ENCODE measurements at regions not wholly inside any gene's neighbourhood (a gene's known extent, or its start where the extent isn't known, plus 50 kb on each side); places are given as distances from the start of the nearest gene placed in this dataset.
A peak's percentile ranks its signal among the peaks of the same experiment; 100 is the strongest.

GRCh38 chr16:65289022-65289421 is 167.2 kb upstream of the CDH11 start:
- H3K27me3 Mint-ChIP-seq (ENCODE audit: low read depth) = no peaks in the 10 kb centered on the region
- no peak for DNase-seq (ENCODE audit: low spot score)
- no peaks in the 10 kb centered on the region for H3K9me3 Mint-ChIP-seq
- no peak overlapping the region for H3K4me3 Mint-ChIP-seq
- no peak for TF ChIP-seq RORB (CRISPR knock-in tag; IDR thresholded peaks at IDR 0.05)
- TF ChIP-seq ZSCAN18 (CRISPR knock-in tag; IDR thresholded peaks at IDR 0.05) = no peak
- TF ChIP-seq IRF2 (CRISPR knock-in tag; IDR thresholded peaks at IDR 0.05; ENCODE audit: borderline replicate concordance, low read depth) = no peak
- no peaks in the 10 kb centered on the region for H3K36me3 Mint-ChIP-seq
- ATAC-seq = no peak
- CTCF ChIA-PET = no interaction called here
- H3K4me1 Mint-ChIP-seq = peaks cover 33% of the 10 kb centered on the region
- H3K27ac Mint-ChIP-seq = no peak overlapping the region
- POLR2A ChIA-PET = no interaction called here

GRCh38 chr16:65287307-65287706 is 165.4 kb upstream of the CDH11 start:
- no peaks in the 10 kb centered on the region; the same call in 1 of the 2 replicates for H3K27me3 Mint-ChIP-seq (ENCODE audit: low read depth)
- ATAC-seq = peak; percentile 55
- CTCF ChIA-PET = no interaction called here

GRCh38 chr16:65285128-65286048 is 163.5 kb upstream of the CDH11 start:
- H3K9me3 Mint-ChIP-seq = no peaks in the 10 kb centered on the region
- TF ChIP-seq JUN (CRISPR knock-in tag; IDR thresholded peaks at IDR 0.05) = no peak
- DNase-seq (ENCODE audit: low spot score) (no peak), ATAC-seq (no peak)
- H3K27ac Mint-ChIP-seq = no peak overlapping the region
- no peaks in the 10 kb centered on the region for H3K36me3 Mint-ChIP-seq
- POLR2A ChIA-PET = no interaction called here
- CTCF ChIA-PET = interaction anchor here (1.0 kb wide), 2 partner anchors 59 to 262 kb away, joined by 3 read pairs; no protein-coding TSS in a partner anchor
- H3K4me1 Mint-ChIP-seq = peaks cover 61% of the 10 kb centered on the region
- H3K4me3 Mint-ChIP-seq = no peak overlapping the region
- no peaks in the 10 kb centered on the region; the same call in 1 of the 2 replicates for H3K27me3 Mint-ChIP-seq (ENCODE audit: low read depth)

More at GRCh38 chr16:65287307-65287706, 165.4 kb upstream of the CDH11 start:
- Mint-ChIP-seq H3K27ac (no peak overlapping the region), H3K4me1 (peaks cover 41% of the 10 kb centered on the region), H3K4me3 (no peak overlapping the region), H3K9me3 (no peaks in the 10 kb centered on the region), H3K36me3 (no peaks in the 10 kb centered on the region)
- POLR2A ChIA-PET = interaction anchor here (0.5 kb wide), 1 partner anchor 27 kb away, joined by 3 read pairs; no protein-coding TSS in a partner anchor
- DNase-seq (ENCODE audit: low spot score) = no peak
- no peak for TF ChIP-seq RORB (CRISPR knock-in tag; IDR thresholded peaks at IDR 0.05)
- TF ChIP-seq RELA (CRISPR knock-in tag; IDR thresholded peaks at IDR 0.05; ENCODE audit: borderline replicate concordance) = no peak

- TF ChIP-seq PRRX2 (CRISPR knock-in tag; IDR thresholded peaks at IDR 0.05) = no peak
- no peak for TF ChIP-seq ZNF121 (CRISPR knock-in tag; IDR thresholded peaks at IDR 0.05)
- TF ChIP-seq MXD4 (CRISPR knock-in tag; IDR thresholded peaks at IDR 0.05; ENCODE audit: borderline replicate concordance) = no peak
- no peak for TF ChIP-seq TEAD1 (CRISPR knock-in tag; IDR thresholded peaks at IDR 0.05)
- no peak for TF ChIP-seq NFATC4 (CRISPR knock-in tag; IDR thresholded peaks at IDR 0.05)
- no peak for TF ChIP-seq HMGXB4 (CRISPR knock-in tag; IDR thresholded peaks at IDR 0.05)
- no peak for TF ChIP-seq ZBTB43 (CRISPR knock-in tag; IDR thresholded peaks at IDR 0.05)
- DNase-seq (ENCODE audit: low spot score) = no peak
- POLR2A ChIA-PET = no interaction called here
Observed at GRCh38 chr16:65284626-65285025, 162.8 kb upstream of the CDH11 start.

More at GRCh38 chr16:65284626-65285025, 162.8 kb upstream of the CDH11 start:
- Mint-ChIP-seq H3K27me3 (ENCODE audit: low read depth) (no peaks in the 10 kb centered on the region; the same call in 1 of the 2 replicates), H3K9me3 (no peaks in the 10 kb centered on the region), H3K27ac (no peak overlapping the region), H3K4me1 (peaks cover 66% of the 10 kb centered on the region), H3K4me3 (no peak overlapping the region), H3K36me3 (no peaks in the 10 kb centered on the region)
- no peak; the same call in 1 of the 2 replicates for ATAC-seq
- CTCF ChIA-PET = interaction anchor here (1.0 to 1.2 kb wide), 3 partner anchors 22 to 263 kb away, joined by 3 read pairs; no protein-coding TSS in a partner anchor

Measured in WTC11 (cell line).